HG02970 (cell line): ENCODE measurements at regions not wholly inside any gene's neighbourhood (a gene's known extent, or its start where the extent isn't known, plus 50 kb on each side); places are given as distances from the start of the nearest gene placed in this dataset.
"Not testable (repeated sequence)": the region's sequence is repeated elsewhere in the genome, so short reads cannot be mapped to it uniquely, and the experiment has no call there.

Source experiments
- ATAC-seq: cut with Tn5 transposase; IDR thresholded peaks from one replicate; pipeline ENCODE4 v1.9.1; 2021; ENCODE audit warnings: mild to moderate bottlenecking, moderate library complexity, moderate number of reproducible peaks; ENCODE audit not compliant: unreplicated experiment, low FRiP score

GRCh38 chr13:33682020-33682564 is 135.9 kb upstream of the RFC3 start:
- no peak for ATAC-seq

- not testable (repeated sequence) for ATAC-seq
Observed at GRCh38 chr13:33682646-33683045, 135.3 kb upstream of the RFC3 start.

GRCh38 chr13:33683376-33683775 is 134.6 kb upstream of the RFC3 start:
- ATAC-seq = no peak

GRCh38 chr13:33684874-33685273 is 133.1 kb upstream of the RFC3 start:
- ATAC-seq = no peak

GRCh38 chr13:33686772-33687480 is 131.0 kb upstream of the RFC3 start:
- no peak for ATAC-seq

- no peak for ATAC-seq
Observed at GRCh38 chr13:33690354-33690753, 127.6 kb upstream of the RFC3 start.

- ATAC-seq = no peak
Observed at GRCh38 chr13:33691980-33692379, 126.0 kb upstream of the RFC3 start.

GRCh38 chr13:33692531-33692930 is 125.4 kb upstream of the RFC3 start:
- no peak for ATAC-seq

- no peak for ATAC-seq
Observed at GRCh38 chr13:33694546-33694945, 123.4 kb upstream of the RFC3 start.

GRCh38 chr13:33696530-33696929 is 121.4 kb upstream of the RFC3 start:
- ATAC-seq = no peak

- ATAC-seq = no peak
Observed at GRCh38 chr13:33697926-33698325, 120.0 kb upstream of the RFC3 start.

- ATAC-seq = no peak
Observed at GRCh38 chr13:33707449-33707848, 110.5 kb upstream of the RFC3 start.

- no peak for ATAC-seq
Observed at GRCh38 chr13:33710924-33711323, 107.0 kb upstream of the RFC3 start.

GRCh38 chr13:33711436-33711835 is 106.5 kb upstream of the RFC3 start:
- no peak for ATAC-seq

GRCh38 chr13:33717775-33718174 is 100.2 kb upstream of the RFC3 start:
- no peak for ATAC-seq

- ATAC-seq = no peak
Observed at GRCh38 chr13:33721724-33722123, 96.2 kb upstream of the RFC3 start.

GRCh38 chr13:33722216-33722915 is 95.6 kb upstream of the RFC3 start:
- ATAC-seq = no peak

GRCh38 chr13:33723365-33723764 is 94.6 kb upstream of the RFC3 start:
- no peak for ATAC-seq

GRCh38 chr13:33723772-33724435 is 94.0 kb upstream of the RFC3 start:
- peak; percentile 72 for ATAC-seq

- no peak for ATAC-seq
Observed at GRCh38 chr13:33725340-33725739, 92.6 kb upstream of the RFC3 start.
